WTC11 (cell line): ENCODE measurements at regions not wholly inside any gene's neighbourhood (a gene's known extent, or its start where the extent isn't known, plus 50 kb on each side); places are given as distances from the start of the nearest gene placed in this dataset.

Experiments
- ATF1 ChIP-seq: sonication (generic); formaldehyde crosslinking; IDR thresholded peaks from 2 replicates; pipeline ENCODE4 v1.8.1; 2023; ENCODE audit warnings: mild to moderate bottlenecking, moderate library complexity, missing genetic modification reagents
- MLX ChIP-seq: sonication (generic); formaldehyde crosslinking; IDR thresholded peaks from 2 replicates; pipeline ENCODE4 v1.8.1; 2023; ENCODE audit warnings: mild to moderate bottlenecking, missing genetic modification reagents, moderate library complexity
- SP1 ChIP-seq: sonication (generic); formaldehyde crosslinking; conservative IDR thresholded peaks from 2 replicates; pipeline ENCODE4 v1.8.1; 2022; ENCODE audit warnings: missing genetic modification reagents
- ZNF232 ChIP-seq: sonication (generic); formaldehyde crosslinking; IDR thresholded peaks from 2 replicates; pipeline ENCODE4 v1.8.0; 2022; ENCODE audit warnings: mild to moderate bottlenecking, missing genetic modification reagents
- TF ChIP-seq, protein P1 (sequence below): sonication (generic); formaldehyde crosslinking; IDR thresholded peaks from 2 replicates; pipeline ENCODE4 v1.8.1; 2023; ENCODE audit warnings: mild to moderate bottlenecking, missing genetic modification reagents, moderate library complexity
- TF ChIP-seq, protein P2 (sequence below): fragments of 200-600 bp; IDR thresholded peaks from 2 replicates; pipeline ENCODE4 v1.8.0; 2022; ENCODE audit warnings: antibody characterized with exemption
- TF ChIP-seq, protein P3 (sequence below): sonication (generic); formaldehyde crosslinking; IDR thresholded peaks from 2 replicates; pipeline ENCODE4 v1.8.1; 2022; ENCODE audit warnings: mild to moderate bottlenecking, moderate library complexity, missing genetic modification reagents
- TF ChIP-seq, protein P4 (sequence below): sonication (generic); formaldehyde crosslinking; IDR thresholded peaks from 2 replicates; pipeline ENCODE4 v1.8.1; 2022; ENCODE audit warnings: low read depth, missing genetic modification reagents, borderline replicate concordance

- TF ChIP-seq, protein P1, sequence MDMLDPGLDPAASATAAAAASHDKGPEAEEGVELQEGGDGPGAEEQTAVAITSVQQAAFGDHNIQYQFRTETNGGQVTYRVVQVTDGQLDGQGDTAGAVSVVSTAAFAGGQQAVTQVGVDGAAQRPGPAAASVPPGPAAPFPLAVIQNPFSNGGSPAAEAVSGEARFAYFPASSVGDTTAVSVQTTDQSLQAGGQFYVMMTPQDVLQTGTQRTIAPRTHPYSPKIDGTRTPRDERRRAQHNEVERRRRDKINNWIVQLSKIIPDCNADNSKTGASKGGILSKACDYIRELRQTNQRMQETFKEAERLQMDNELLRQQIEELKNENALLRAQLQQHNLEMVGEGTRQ (CRISPR knock-in tag) = no peak
- TF ChIP-seq, protein P2, sequence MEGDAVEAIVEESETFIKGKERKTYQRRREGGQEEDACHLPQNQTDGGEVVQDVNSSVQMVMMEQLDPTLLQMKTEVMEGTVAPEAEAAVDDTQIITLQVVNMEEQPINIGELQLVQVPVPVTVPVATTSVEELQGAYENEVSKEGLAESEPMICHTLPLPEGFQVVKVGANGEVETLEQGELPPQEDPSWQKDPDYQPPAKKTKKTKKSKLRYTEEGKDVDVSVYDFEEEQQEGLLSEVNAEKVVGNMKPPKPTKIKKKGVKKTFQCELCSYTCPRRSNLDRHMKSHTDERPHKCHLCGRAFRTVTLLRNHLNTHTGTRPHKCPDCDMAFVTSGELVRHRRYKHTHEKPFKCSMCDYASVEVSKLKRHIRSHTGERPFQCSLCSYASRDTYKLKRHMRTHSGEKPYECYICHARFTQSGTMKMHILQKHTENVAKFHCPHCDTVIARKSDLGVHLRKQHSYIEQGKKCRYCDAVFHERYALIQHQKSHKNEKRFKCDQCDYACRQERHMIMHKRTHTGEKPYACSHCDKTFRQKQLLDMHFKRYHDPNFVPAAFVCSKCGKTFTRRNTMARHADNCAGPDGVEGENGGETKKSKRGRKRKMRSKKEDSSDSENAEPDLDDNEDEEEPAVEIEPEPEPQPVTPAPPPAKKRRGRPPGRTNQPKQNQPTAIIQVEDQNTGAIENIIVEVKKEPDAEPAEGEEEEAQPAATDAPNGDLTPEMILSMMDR = no peak
- no peak for TF ChIP-seq ZNF232
- no peak for TF ChIP-seq SP1 (CRISPR knock-in tag)
- TF ChIP-seq, protein P3, sequence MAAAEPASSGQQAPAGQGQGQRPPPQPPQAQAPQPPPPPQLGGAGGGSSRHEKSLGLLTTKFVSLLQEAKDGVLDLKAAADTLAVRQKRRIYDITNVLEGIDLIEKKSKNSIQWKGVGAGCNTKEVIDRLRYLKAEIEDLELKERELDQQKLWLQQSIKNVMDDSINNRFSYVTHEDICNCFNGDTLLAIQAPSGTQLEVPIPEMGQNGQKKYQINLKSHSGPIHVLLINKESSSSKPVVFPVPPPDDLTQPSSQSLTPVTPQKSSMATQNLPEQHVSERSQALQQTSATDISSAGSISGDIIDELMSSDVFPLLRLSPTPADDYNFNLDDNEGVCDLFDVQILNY (CRISPR knock-in tag) = no peak
- no peak for TF ChIP-seq MLX (CRISPR knock-in tag)
- TF ChIP-seq, protein P4, sequence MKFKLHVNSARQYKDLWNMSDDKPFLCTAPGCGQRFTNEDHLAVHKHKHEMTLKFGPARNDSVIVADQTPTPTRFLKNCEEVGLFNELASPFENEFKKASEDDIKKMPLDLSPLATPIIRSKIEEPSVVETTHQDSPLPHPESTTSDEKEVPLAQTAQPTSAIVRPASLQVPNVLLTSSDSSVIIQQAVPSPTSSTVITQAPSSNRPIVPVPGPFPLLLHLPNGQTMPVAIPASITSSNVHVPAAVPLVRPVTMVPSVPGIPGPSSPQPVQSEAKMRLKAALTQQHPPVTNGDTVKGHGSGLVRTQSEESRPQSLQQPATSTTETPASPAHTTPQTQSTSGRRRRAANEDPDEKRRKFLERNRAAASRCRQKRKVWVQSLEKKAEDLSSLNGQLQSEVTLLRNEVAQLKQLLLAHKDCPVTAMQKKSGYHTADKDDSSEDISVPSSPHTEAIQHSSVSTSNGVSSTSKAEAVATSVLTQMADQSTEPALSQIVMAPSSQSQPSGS = no peak
- no peak for TF ChIP-seq ATF1 (CRISPR knock-in tag)
Measured at GRCh38 chr3:5633960-5634359, 446.5 kb downstream of the EDEM1 start.
